NCI-H2029 (cell line): ENCODE measurements at regions not wholly inside any gene's neighbourhood (a gene's known extent, or its start where the extent isn't known, plus 50 kb on each side); places are given as distances from the start of the nearest gene placed in this dataset.

ENCODE experiments used
- DNase-seq: peaks from one replicate; lab custom pipeline; 2025; lab: John Stamatoyannopoulos, UW

DNA sequence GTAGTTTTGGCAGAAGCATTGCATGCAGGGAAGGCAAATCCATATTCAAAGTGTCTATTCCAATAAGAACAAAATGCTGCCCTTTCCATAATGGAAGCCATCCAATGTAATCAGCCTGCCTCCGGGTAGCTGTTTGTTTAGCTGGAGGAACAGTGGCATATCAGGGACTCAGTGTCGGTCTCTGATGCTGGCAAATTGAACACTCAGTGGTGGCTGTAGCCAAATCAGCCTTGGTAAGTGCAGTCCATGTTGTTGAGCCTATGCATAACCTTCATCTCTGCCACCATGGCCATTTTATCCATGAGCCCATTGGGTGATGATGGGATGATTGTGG, 147.8 kb upstream of the MAX start:
- peak; percentile 12 for DNase-seq

DNA sequence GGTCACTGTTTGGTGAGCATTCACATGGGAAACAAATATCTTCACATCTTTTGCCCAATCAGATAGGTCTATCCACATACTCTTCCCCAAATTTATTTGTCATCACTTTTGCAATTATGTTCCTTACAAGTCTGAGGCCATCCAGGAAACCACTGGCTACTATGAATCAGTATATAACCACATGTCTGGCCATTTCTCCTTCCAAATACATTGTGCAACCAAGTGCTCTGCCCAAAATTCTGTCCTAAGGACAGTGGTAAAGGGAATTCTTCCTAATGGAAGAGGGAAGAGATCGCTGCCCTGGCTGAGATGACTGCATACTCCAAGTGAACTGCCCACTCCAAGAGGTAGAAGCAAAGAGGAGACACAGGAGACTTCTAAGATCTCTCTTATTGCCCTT, 148.9 kb upstream of the MAX start:
- no peak for DNase-seq

DNA sequence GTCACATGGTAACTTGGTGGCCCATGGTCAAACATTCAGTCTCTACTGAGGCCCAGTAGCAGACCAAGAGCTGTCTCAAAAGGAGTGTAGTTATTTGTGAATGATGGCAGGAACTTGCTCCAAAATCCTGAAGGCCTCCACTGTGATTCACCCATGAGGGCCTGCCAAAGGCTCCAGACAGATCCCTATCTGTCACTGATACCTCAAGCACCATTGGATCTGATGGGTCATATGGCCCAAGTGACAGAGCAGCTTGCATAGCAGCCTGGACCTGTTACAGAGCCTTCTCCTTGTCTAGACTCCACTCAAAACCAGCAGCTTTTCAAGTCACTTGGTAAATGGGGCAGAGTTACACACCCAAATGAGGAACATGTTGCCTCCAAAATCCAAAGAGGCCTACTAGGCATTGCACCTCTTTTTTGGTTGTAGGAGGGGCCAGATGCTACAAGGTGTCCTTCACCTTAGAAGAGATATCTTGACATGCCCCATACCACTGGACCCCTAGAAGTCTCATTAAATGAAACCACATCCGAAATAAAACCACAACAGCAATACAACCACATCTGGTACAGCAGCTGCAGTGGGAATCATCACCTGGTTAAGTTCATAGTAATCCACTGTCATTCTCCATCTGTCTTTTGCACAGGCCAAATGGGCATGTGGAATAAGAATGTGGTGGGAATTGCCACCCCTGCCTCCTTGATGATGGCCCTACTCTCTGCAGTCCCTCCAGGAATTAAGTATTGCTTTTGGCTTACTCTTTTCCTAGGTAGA, 150.4 kb upstream of the MAX start:
- no peak for DNase-seq

DNA sequence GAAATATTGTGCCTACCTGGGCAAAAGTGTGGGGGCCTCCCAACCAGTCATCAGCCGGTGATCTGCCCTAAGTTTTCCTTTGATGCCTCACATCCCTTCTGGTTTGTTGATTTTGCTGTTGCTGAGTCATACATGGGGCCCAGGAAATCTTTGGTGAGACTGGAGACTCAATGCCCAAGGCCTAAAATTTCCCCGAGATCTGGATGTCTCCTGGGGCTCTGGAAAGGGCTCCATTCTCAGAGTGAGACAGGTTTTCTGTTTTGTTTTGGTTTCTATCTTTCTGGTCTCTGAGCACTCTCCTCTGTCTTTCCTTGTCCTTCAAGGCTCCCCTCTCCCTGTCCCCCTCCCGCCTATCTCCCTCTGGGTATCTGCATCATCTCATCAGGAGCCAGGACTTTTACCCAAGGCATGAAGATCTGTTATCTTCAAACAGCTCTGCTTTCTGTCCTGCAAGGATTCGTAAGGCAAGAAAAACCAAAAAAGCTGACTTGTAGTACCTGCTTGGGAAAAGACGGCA, 152.8 kb upstream of the MAX start:
- DNase-seq, result no peak

DNA sequence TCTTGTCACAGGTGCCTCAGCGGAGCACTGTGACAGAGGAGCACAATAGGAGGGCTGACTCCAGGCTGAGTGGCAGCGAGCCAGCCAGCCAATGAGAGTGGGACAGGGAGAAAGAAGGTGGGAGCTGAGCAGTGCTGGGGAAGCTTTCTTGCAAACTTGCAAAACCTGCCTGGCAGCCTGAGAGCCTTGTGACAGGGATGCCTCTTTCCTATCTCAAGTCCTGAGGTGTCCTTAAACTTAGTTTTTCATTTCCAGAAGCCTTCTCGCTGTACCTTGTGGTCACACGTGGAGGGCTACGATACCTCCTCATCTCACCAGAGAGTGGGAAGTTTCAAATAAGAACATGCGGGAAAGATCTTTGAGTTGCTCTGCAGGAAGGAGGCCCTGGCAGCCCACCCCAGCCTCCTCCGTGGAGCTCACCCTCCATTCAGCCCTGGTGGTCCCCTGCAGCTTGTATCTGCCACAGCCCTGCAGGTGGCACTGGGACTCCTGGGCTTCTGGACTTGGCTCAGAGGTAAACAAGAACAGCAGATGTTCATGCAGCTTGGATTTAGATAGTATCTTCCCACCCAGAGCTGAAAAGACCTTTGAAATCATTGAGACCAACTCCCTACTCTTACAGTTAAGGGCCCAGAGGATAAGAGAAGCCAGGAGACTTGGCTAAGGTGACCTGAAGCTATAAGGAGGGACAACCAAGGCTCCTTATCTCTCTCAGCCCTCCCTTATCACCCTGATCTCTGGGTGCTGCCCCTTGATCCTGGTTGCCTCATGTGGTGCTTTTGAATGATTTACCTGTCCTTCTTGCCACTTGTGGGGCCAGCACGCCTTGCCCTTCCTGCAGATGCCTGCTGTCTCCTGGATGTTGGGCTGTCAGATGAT, 153.5 kb upstream of the MAX start:
- DNase-seq, result peak; percentile 10

DNA sequence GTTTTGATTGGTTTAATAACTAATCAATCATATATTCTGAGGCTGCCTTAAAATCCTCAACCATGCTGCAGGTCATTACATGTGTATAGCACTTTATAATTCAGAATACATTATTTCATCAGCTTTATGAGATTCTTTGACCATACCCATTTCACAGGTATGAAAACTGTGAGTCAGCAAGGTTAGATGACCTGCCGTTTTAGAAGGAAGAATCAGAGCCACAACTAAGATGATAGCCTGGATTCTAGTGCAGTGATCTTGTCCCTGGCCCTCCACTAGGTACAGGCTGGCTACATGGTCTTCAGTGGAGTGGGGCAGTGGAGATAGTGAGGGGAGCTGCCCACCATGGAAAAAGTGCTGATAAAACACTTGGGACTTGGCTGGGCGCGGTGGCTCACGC, 154.4 kb upstream of the MAX start:
- no peak for DNase-seq

DNA sequence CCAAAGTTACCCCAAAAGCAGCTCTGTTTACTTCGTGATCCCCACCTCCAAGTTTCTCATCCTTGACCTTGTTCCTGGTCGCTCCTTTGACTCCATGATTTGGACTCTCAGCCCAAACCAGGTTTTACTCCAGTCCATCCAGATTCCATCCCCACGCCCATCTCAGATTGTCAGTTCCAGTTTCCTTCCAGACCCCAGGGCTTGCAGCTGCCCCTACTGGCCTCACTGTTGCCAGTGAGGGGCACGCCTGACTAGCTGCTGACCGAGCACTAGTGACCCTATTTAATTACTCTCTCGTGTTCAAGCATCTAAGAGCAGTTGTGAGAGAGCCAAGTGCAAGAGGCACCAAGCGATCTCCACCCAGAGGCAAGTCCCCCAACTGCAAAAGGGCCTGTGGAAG, 155.1 kb upstream of the FUT8 start:
- no peak for DNase-seq

DNA sequence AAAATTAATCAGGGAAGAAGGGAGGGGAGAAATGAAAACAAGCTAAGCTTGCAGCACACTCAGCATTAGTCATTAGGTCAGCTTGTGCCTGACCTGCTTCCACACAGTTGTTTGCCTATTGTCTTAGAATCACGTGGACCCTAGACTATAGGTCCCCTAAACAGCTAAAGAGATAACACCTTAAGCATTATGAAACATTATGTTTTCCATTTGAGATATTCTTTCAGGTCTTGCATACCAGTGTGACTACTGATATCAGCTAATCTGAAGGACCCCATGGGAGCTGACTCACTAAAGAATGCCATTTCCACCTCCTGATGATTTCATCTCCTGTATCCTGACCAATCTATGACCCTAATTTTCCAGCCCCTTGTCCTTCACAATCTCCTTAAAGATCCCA, 154.1 kb upstream of the FUT8 start:
- DNase-seq, result no peak

DNA sequence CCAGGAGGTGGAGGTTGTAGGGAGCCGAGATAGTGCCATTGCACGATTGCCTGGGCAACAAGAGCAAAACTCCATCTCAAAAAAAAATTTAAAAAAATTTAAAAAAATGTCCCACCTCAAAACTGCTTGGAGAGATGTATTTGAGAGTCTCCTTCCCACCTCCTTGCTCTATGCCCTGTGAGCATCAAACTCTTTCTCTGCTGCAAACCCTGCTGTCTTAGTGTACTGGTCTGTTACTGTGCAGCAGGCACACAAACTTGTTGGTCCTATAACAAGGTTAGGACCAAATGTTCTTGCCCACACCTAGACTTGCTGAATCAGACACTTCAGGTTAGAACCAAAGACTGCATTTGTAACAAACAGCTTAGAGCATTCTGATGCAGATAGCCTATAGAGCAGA, 153.5 kb upstream of the FUT8 start:
- no peak for DNase-seq

DNA sequence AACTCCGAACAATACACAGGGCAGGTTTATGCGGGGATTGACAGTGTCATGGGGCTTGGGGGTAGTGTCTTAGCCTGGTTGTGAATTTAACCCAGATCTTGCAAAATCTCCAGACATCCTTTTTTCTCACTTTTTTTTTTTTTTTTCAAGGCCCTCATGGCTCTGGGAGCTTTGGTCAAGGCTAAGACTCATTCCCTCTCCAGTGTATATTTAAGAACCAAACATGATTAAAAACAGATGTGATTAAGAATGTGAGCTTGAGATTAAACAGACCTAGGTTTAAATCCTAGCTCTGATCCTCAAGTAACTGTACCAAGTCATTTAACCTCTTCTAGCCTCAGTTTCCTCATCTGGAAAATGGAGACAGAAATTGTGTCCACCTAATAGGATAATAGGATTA, 151.7 kb upstream of the FUT8 start:
- no peak for DNase-seq

DNA sequence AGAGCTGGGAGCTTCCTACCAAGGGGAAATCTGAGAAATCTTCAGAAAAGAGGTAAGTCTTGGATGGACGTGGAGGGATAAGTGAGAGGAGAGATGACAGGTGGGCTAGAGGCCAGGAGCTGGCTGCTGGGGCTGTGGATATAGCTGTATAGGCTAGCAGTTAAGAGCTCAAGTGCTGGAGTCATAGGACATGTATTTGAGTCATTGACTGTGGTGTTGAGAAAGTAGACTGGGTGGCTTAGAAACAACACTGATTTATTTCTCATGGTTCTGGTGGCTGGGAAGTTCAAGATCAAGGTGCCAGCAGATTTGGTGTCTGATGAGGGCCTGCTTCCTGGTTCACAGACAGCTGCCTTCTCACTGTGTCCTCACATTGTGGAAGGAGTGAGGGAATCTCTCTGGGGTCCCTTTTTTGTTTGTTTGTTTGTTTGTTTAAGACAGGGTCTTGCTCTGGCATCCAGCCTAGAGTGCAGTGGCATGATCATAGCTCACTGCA, 151.1 kb upstream of the FUT8 start:
- DNase-seq, result no peak

DNA sequence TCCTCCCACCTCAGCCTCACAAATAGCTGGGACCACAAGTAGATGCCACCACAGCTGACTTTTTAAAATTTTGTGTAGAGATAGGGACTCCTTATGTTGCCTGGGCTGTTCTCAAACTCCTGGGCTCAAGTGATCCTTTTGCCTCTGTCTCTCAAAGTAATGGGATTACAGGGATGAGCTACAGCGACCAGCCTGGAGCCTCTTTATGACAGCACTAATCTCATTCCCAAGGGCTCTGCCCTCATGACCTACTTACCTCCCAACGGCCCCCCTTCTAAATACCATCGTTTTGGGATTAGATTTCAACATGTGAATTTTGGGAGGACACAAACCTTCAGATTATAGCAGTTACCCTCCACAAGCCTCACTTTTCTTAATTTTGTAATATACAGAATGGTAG, 150.6 kb upstream of the FUT8 start:
- no peak for DNase-seq

DNA sequence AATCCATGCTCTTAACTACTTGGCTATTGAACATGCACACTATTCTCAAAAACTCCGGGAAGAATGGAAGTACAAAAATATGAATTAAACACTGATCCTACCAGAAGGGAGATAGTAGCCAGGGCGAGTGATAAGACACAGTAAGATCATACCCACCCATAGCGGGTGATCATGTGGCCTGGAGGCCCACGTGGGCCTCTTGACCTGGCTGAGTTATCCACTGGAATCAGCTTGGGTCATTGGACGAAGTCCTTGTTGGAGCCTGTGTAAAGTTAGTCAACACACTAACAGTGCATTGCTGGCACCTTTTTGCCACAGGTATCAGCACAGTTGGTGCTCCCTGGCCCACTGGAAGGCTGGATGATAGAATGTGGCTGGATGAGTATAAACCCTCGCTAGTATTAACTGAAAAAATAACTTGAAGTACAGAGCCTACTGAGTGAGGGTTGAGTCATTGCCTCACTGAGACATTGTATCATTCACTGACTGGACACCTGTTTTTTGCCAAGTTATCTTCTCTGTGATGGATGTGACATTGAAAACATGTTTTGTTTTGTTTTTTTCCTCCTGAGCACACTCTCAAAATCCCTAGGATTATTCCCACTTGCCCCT, 149.2 kb upstream of the FUT8 start:
- no peak for DNase-seq

DNA sequence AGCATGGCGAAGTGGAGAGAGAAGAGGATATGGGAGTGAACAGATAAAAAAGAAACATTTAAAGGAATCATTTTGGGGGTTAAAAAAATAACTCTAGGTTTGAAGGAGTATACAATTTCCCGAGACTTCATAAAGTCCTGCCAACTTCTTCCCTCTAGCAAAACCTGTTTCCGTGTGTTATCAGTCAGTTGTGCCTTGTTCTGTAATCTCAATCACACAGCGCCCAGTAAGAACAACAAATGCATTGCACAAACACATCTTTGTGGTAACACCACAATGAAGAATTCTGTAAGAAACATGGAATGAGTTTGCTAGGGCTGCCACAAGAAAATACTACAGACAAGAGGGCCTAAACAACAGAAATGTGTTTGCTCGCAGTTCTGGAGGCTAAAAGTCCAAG, 144.7 kb upstream of the FUT8 start:
- DNase-seq, result no peak

DNA sequence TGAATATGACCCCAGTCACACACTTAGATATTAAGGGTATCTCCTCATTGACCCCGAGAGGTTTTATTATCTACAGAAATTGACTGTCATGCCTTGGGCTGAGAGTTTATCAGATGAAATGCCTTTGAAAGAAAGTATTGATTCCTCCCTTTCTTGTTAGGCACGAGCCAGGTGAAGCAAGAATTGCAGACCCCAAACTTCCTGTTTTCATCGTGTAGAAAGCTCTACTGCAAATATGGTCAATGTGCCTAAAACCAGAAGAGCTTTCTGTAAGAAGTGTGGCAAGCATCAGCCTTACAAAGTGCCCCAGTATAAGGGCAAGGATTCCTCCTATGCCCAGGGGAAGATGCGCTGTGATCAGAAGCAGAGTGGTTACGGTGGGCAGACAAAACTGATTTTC, 143.9 kb upstream of the FUT8 start:
- DNase-seq, result no peak

DNA sequence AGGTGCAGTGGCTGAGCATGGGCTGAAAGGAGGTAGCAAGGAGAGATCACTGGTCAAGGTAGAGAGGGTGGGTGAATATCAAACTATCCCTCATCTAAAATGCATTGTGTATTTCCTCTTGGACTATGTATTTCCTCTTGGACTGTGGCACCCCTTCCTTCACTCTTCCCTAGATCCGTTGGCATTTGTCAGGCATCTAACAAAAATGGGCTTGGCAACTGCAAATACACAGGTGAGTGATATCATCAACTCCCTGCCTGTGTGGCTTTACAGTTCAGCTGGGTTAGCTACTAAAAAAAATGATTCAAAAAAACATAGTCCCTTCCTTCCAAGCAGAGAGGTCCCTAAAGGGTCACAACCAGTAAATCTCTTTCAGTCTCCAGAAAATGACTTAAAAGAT, 142.8 kb upstream of the FUT8 start:
- DNase-seq, result no peak

DNA sequence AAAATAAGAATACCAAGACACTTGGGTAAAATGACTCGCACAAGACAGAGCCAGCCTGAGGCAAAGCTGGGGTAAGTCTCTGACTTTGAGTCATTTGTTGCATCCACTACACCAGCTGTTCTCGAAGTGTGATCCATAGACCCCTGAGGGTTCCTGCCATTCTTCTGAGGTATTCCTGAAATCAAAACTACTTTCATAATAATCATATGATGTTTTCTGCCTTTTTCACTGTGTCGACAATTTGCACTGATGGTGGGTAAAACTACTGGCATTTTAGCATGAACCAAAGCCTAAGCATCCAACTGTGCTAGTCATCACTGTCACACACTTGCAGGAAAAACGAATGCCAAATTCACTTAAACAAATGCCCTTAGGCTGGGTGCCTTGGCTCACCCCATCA, 135.5 kb upstream of the FUT8 start:
- no peak for DNase-seq

DNA sequence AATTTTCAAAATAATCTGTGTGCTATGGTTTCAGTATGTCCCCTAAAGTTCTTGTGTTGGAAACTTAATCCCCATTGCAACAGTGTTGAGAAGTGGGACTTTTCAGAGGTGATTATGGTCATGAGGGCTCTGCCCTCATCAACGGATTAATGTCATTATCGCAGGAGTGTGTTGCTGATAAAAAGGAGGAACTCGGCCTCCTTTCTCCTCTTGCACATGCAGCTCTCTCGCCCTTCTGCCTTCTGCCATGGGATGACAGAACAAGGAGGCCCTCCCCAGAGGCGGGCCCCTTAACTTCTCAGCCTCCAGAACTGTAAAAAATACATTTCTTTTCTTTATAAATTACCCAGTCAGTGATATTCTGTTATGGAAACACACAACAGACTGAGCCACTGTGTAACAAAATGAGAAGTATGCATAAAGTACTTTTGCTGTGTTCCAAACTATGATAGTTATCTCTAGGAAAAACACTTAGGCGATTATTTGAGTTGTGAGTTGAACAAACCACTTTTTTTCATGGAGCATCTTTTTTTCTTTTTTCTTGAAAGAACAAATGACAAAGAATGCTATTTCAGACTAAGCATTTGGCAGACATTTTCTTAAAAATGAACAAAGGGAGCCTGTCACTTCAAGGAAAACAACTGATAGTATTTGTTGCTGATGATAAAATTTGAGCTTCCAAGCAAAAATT, 134.8 kb upstream of the FUT8 start:
- no peak for DNase-seq

DNA sequence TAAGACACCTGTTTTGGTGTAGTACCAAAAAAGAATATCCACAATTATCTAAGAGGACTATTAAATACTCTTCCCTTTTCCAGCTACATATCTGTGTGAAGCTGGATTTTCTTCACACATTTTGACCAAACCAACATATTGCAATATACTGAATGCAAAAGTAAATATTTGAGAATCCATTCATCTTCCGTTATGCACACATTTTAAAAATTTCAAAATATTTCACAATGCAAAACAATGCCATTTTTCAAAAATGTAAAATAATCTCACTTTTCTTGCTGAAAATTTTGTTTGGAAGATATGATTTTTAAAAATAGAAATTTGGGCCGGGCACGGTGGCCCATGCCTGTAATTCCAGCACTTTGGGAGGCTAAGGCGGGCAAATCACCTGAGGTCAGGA, 133.9 kb upstream of the FUT8 start:
- no peak for DNase-seq

DNA sequence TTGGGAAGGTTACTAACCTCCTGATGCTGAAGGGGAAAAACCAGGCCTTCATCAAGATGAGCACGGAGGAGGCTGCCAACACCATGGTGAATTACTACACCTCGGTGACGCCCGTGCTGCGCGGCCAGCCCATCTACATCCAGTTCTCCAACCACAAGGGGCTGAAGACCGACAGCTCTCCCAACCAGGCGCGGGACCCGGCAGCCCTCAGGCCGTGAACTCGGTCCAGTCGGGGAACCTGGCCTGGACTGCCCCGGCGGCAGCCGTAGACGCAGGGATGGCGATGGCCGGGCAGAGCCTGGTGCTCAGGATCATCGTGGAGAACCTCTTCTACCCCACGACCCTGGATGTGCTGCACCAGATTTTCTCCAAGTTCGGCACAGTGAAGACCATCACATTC, 133.0 kb upstream of the FUT8 start:
- no peak for DNase-seq

DNA sequence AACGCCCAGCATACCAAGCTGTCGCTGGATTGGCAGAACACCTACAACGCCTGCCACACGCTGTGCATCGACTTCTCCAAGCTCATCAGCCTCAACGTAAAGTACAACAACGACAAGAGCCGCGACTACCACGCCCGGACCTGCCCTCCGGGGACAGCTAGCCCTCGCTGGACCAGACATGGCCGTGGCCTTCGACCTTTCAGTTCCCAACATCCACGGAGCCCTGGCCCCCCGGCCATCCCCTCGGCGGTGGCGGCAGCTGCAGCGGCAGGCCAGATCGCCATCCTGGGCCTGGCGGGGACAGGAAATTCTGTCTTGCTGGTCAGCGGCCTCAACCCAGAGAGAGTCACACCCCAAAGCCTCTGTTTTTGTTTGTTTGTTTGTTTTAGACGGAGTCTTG, 132.6 kb upstream of the FUT8 start:
- no peak for DNase-seq

DNA sequence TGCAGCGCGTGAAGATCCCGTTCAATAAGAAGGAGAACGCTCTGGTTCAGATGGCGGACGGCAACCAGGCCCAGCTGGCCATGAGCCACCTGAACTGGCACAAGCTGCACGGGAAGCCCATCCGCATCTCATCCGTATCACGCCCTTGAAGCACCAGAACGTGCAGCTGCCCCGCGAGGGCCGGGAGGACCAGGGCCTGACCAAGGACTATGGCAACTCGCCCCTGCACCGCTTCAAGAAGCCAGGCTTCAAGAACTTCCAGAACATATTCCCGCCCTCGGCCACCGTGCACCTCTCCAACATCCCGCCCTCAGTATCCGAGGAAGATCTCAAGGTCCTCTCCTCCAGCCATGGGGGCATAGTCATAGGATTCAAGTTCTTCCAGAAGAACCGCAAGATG, 131.9 kb upstream of the FUT8 start:
- DNase-seq, result no peak
